ENCODE measurements at regions not wholly inside any gene's neighbourhood (a gene's known extent, or its start where the extent isn't known, plus 50 kb on each side); places are given as distances from the start of the nearest gene placed in this dataset.

GRCh38 chr2:220969348-220969747 is 602.8 kb downstream of the EPHA4 start:
- no TSS peak for BruUV-seq (replicated peaks)
- H3K9ac ChIP-seq (ENCODE audit: insufficient read depth in 1 of 2, low read depth in 2 of 2, low read length in 2 of 2) = no peak overlapping the region
- H3K9me1 ChIP-seq (ENCODE audit: control insufficient read depth, insufficient read depth, low read length) = no peaks in the 10 kb centered on the region
- no peaks in the 10 kb centered on the region for H3K27me3 ChIP-seq (ENCODE audit: control insufficient read depth in 2 of 2, insufficient read depth in 2 of 2, low read length in 2 of 2)
- in situ Hi-C loops (cut with MboI) (no loop called here), intact Hi-C loops (cut with micrococcal nuclease) (no loop called here)
- no peaks in the 10 kb centered on the region for H3K4me1 ChIP-seq (replicated peaks in 1 of 2; ENCODE audit: control insufficient read depth in 2 of 2, insufficient read depth in 2 of 2, low read length in 2 of 2)
- no peaks in the 10 kb centered on the region for H3K9me3 ChIP-seq (replicated peaks; ENCODE audit: control insufficient read depth, insufficient read depth, low read depth, low read length)
- ChIA-PET POLR2A (no interaction called here), CTCF (ENCODE audit: low intra/inter-chr PET ratio) (no interaction called here)
- no peaks in the 10 kb centered on the region for H4K20me1 ChIP-seq (replicated peaks; ENCODE audit: control insufficient read depth, insufficient read depth, low read length)
- no peaks in the 10 kb centered on the region for H3K79me2 ChIP-seq (ENCODE audit: control insufficient read depth, insufficient read depth, low read length)
- ATAC-seq (no peak), DNase-seq (ENCODE audit: extremely low read depth in 1 of 4, low spot score in 3 of 4) (no peak), FAIRE-seq (no peak)
- no peak overlapping the region for H2AFZ ChIP-seq (ENCODE audit: low read depth, low read length)
- H3K4me2 ChIP-seq (ENCODE audit: insufficient read depth, low read length) = no peak overlapping the region
- H3K4me3 ChIP-seq = no peak overlapping the region
- no peaks in the 10 kb centered on the region for H3K36me3 ChIP-seq (ENCODE audit: control insufficient read depth, insufficient read depth, low read length)
- WGBS (ENCODE audit: insufficient coverage, low coverage, missing lambda C conversion rate) = 4% methylated on average over 3 of the region's 3 CpGs
- H3K27ac ChIP-seq (ENCODE audit: extremely low read depth, low read depth, low read length) = no peak overlapping the region
- no peak for TF ChIP-seq HIVEP1 (CRISPR knock-in tag; IDR thresholded peaks at IDR 0.05)
- no peak for TF ChIP-seq PHF8 (IDR thresholded peaks at IDR 0.05; ENCODE audit: borderline replicate concordance, low read length)
- TF ChIP-seq, protein P1, sequence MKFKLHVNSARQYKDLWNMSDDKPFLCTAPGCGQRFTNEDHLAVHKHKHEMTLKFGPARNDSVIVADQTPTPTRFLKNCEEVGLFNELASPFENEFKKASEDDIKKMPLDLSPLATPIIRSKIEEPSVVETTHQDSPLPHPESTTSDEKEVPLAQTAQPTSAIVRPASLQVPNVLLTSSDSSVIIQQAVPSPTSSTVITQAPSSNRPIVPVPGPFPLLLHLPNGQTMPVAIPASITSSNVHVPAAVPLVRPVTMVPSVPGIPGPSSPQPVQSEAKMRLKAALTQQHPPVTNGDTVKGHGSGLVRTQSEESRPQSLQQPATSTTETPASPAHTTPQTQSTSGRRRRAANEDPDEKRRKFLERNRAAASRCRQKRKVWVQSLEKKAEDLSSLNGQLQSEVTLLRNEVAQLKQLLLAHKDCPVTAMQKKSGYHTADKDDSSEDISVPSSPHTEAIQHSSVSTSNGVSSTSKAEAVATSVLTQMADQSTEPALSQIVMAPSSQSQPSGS (CRISPR knock-in tag; IDR thresholded peaks at IDR 0.05) = no peak
- no peak for TF ChIP-seq ARID3B (CRISPR knock-in tag; IDR thresholded peaks at IDR 0.05; ENCODE audit: borderline replicate concordance)
- TF ChIP-seq ESRRA (IDR thresholded peaks at IDR 0.05; ENCODE audit: borderline replicate concordance, low read depth) = no peak
- TF ChIP-seq ZNF449 (CRISPR knock-in tag; IDR thresholded peaks at IDR 0.05) = no peak
- no peak for TF ChIP-seq ADNP (tag; IDR thresholded peaks at IDR 0.05)
- TF ChIP-seq, protein P2, sequence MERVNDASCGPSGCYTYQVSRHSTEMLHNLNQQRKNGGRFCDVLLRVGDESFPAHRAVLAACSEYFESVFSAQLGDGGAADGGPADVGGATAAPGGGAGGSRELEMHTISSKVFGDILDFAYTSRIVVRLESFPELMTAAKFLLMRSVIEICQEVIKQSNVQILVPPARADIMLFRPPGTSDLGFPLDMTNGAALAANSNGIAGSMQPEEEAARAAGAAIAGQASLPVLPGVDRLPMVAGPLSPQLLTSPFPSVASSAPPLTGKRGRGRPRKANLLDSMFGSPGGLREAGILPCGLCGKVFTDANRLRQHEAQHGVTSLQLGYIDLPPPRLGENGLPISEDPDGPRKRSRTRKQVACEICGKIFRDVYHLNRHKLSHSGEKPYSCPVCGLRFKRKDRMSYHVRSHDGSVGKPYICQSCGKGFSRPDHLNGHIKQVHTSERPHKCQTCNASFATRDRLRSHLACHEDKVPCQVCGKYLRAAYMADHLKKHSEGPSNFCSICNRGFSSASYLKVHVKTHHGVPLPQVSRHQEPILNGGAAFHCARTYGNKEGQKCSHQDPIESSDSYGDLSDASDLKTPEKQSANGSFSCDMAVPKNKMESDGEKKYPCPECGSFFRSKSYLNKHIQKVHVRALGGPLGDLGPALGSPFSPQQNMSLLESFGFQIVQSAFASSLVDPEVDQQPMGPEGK (CRISPR knock-in tag; IDR thresholded peaks at IDR 0.05; ENCODE audit: borderline replicate concordance) = no peak
- TF ChIP-seq NBN (IDR thresholded peaks at IDR 0.05; ENCODE audit: low read depth) = no peak
- TF ChIP-seq, protein P3, sequence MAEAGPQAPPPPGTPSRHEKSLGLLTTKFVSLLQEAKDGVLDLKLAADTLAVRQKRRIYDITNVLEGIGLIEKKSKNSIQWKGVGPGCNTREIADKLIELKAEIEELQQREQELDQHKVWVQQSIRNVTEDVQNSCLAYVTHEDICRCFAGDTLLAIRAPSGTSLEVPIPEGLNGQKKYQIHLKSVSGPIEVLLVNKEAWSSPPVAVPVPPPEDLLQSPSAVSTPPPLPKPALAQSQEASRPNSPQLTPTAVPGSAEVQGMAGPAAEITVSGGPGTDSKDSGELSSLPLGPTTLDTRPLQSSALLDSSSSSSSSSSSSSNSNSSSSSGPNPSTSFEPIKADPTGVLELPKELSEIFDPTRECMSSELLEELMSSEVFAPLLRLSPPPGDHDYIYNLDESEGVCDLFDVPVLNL (CRISPR knock-in tag; IDR thresholded peaks at IDR 0.05; ENCODE audit: low read depth) = no peak
- TF ChIP-seq ESRRB (CRISPR knock-in tag; IDR thresholded peaks at IDR 0.05; ENCODE audit: borderline replicate concordance) = no peak
- TF ChIP-seq ZFP30 (CRISPR knock-in tag; IDR thresholded peaks at IDR 0.05; ENCODE audit: borderline replicate concordance) = no peak
- no peak for TF ChIP-seq ZNF280A (IDR thresholded peaks at IDR 0.05; ENCODE audit: low read depth, partially characterized antibody)
- no peak for TF ChIP-seq ERF (CRISPR knock-in tag; IDR thresholded peaks at IDR 0.05)

Data from K562 (cell line).